ENCODE measurements at regions not wholly inside any gene's neighbourhood (a gene's known extent, or its start where the extent isn't known, plus 50 kb on each side); places are given as distances from the start of the nearest gene placed in this dataset.
"Not testable (repeated sequence)": the region's sequence is repeated elsewhere in the genome, so short reads cannot be mapped to it uniquely, and the experiment has no call there.

DNA sequence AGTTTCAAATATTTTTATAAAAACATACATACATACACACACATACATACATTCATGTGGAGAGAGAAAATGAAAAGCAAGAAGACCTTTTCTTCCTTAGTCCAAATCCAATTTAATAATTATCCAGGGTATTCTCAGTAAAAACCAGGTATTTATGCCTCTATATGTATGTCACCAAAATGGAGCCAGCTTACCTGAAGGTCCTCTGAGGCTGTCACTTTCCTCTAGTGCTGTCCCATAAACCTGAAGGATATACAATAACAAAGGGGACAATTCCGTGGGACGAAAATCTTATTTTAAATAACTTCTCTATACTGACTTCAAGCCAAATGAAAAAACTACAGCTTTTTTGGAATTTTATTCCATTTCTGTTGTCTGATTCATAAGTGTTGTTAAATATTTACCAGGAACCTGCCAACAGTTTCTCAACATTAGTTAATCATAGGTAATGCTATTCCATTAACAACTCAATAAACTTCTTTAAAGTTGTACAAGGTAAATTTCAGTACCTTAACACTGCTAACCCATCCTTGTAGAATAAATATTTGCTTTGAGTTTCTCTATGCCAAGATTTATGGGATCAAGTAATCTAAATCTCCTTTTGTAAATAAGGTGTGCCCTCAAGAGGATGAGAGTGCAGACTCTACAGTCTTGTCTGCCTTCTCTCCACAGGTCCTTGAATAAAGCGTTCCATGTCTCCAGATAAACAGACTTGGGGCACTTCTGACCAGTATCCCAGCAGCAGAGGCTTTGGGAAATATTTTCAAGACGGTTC, 260.3 kb downstream of the AHR start:
- no peak for DNase-seq

DNA sequence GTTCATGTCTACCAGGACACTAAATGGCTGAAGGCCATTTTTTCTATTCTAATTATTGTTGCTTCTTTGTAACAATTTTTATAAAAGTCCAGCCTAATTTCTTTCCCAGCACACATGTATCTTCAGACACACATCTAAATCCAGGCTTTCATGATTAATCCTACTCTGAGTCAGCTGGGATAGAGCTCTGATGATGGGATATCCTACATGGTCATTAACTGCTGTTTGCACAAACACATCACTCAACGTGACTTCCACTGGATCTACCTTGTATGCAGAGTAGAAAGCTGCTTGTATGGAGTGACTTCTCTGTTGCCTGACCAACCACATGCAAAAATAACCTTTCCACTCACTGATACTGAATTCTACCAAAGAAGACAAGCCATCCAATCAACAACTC, 260.9 kb downstream of the AHR start:
- no peak for DNase-seq

DNA sequence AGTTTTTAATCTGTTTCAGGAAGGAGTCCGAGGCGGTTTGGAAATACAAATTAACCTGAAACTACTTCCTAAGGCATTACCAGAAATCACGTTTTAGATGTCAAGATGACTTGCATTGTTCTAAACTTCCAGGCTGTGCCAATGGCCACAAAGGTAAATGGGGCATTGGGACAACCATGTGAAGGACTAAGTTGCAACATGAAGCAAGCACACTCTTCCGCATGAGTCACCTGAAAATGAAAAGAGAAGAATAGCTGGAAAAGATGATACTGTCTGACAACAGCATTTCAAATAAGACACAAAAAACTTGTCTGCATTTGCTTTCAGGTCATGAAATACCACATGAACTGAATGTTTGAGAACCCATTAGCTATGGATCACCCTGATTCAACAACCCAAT, 262.1 kb downstream of the AHR start:
- no peak for DNase-seq

DNA sequence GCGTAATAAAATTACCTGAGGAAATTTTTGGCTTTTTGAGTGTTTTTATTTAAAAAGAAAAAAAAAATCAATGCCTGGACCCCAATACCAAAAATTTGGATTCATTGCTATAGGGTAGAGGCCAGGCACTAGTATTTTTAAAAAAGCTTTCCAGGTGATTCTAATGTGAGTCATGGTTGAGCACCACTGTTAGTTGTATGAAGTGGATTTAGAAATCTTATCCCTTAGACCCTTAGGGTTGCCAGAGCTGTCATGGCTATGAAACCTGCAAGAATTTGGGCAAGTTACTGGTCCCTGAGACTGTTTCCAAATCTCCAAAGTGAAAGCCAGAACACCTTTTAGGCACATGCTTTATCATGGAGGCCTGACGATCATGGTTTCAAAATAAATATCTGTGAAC, 262.5 kb downstream of the AHR start:
- DNase-seq = no peak

DNA sequence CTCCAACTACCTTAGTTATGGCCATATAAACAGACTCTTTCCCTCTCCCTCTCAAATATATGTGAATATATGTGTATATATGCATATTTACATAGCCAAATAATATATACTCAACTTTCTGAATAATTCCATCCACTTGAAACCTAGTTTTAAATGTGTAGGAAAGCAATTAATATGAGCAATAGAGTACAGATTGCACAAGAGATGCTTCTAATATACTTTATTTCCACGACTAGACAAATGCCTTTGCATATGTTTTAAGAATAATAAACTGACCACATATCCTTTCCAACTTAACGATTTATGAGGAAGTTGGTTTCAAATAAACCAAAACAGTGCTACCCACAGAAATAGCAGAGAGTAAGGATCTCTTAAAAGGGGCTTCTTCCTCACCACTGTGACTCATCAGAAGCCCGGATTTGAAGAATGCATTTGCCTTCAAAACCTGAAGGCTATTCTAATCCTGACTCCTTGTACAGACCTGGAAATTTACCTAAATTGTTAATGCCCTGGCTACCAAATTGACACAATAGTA, 266.3 kb downstream of the AHR start:
- DNase-seq = no peak

DNA sequence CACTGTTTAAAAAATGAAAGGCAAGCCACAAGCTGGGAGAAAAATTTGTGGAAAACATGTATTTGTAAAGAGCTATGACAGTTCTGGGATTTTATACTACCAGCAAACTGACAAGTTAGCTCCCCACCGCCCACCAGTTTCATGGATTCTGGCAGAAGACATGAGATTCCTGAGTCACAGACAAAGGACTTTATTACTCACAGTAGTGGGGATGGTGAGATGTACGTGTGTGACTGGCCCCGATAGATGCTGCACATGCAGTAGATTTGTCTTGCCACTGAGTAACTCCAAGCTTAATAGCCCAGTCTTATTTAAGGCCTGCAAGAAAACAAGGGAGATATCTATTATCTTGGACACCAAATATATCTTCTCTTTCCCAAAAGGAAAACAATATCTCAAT, 281.7 kb downstream of the AHR start:
- no peak for DNase-seq

DNA sequence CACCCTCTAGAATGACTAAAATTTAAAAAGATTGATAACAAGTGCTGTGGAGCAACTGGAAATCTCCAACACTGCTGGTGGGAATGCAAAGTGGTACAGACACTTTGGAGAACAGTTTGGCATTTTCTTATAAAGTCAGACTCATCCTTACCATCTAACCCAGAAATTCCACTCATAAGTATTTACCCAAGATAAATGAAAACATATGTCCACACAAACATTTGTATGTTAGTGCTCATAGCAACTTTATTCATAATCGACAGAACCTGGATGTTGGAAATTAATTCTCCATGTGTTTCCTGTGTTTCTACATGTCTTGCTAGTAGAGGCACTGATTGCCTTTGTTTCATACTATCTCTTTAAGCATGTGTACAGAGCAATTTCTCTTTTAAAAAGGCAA, 282.4 kb downstream of the AHR start:
- DNase-seq = no peak

DNA sequence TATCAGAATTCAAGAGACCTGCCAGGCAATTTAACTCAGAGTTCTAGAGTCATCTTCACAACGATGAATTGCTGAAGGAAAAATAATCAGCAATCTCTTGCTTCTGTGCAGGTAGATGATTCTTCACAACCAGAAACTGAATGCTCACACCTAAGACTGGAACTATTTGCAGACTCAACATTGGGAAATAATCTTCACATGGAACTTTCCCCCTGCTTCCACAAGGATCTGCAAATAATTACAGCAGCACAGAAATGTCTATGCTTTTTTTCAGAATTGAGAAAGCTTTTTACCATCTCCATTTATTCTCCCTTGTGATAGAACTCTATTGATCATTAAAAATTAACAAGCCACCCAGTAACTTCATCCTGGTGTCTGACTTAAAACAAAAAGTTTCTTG, 282.8 kb downstream of the AHR start:
- no peak for DNase-seq

DNA sequence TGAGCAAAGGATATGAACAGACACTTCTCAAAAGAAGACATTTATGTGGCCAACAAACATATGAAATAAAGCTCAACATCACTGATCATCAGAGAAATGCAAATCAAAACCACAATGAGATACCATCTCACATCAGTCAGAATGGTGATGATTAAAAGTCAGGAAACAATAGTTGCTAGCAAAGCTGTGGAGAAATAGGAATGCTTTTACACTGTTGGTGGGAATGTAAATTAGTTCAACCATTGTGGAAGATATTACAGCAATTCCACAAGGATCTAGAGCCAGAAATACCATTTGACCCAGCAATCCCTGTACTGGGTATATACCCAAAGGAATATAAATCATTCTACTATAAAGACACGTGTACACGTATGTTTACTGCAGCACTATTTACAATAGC, 284.2 kb downstream of the AHR start:
- DNase-seq = not testable (repeated sequence)

DNA sequence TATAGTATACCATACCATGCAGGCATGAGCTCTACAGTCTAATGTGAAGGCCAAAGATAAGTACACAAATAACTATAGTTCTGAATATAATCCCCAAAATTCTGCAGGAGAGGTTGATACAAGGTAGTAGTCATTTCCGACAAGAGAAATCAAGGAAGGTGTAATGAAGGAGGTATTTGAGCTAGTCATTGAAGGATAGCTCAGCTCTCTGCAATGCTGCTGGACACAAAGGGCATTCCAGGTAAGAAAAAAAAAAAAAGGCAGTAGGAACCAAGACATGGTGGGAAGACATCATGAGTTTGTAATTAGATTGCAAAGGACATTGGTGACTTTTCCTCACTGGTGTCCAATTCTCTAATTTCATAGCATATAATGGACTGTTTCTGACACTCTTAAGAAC, 285.3 kb downstream of the AHR start:
- DNase-seq = no peak

DNA sequence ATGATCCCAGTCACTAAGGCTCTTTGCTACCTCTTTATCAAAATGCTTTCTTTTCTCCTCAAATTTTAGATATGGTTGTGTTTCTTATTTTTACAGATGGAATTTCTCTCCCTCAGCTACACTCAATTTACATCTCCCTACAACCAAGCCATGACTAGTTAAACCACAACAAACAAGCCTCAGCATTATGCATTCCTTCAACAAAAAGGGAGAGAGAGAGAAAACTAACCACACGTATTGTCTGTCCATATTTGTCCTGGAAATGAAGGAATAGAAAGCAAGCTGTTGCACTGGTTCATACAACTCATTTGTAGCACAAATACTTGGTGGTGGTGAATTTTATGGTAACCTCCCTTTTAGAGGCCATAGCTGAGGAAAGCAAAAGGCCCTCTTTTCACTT, 286.4 kb downstream of the AHR start:
- DNase-seq = no peak

DNA sequence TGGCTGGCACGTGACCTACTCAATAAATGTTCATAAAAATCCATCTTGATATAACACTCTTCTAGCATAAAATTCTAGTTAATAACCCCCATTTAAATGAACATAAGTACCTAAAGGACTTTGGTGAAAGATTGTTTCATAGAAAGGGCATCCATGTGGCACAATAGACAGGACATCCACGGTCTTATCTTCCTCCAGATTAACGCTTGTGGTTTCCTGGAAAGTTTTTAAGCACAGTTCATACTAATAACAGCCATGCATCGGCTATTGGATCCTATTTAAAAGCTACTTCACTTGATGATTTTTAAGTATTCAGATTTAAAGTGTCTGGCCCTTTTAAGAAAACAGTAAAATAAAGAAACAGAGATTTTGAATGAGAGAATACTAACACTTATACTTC, 288.3 kb downstream of the AHR start:
- no peak for DNase-seq

DNA sequence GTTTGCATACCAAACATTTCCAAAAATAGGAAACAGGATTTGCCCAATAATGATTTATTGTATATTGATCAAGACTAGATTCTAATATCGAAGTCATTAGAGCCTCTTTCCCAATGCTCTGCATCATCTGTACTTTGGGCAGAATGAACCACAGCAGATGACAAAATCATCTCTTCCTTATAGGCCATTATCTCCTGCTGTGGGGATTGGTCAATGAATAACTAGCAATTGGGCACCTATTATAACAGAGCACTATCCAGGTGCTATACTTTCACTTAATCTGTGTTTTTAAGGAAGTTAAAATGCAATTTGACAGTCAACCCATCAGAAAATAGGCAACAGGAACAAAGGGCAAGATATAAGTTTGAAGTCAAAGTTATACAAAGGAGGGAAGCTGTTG, 290.3 kb downstream of the AHR start:
- no peak for DNase-seq

DNA sequence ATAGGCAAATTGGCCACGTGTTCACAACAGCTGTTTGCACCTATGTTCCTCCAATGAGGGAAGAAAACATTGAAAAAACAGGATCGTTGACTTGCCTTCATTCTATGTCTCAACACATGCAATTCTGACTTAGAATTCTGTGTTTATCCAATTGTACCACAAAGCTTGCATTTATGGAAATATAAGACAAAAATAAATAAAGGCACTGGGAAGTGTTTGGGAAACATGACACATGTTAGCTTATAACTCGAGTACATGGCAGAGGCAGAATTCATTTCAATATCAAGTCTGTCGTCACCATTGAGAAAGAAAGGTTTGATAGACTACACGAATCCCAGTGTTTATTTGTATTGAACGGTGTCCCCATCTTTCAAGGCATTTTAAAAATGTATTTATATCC, 291.2 kb downstream of the AHR start:
- DNase-seq = no peak

DNA sequence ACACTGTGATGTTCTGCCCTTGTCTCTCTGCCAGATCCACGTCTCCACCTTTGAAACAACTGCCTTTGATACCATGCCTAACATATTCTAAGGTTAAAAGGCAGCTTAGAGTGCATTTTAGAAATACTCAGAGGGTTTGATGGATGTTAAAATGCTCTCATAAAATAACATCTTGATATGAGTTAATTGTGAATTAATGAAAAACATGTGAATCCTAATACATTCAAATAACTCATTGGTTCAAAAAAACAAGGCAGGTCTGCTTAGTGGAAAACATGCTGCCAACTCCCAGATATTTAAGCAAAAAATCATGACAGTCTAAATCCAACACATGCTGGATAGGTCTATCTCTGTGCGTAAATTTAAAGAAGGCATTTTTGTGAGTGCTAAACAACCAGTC, 291.8 kb downstream of the AHR start:
- no peak for DNase-seq

DNA sequence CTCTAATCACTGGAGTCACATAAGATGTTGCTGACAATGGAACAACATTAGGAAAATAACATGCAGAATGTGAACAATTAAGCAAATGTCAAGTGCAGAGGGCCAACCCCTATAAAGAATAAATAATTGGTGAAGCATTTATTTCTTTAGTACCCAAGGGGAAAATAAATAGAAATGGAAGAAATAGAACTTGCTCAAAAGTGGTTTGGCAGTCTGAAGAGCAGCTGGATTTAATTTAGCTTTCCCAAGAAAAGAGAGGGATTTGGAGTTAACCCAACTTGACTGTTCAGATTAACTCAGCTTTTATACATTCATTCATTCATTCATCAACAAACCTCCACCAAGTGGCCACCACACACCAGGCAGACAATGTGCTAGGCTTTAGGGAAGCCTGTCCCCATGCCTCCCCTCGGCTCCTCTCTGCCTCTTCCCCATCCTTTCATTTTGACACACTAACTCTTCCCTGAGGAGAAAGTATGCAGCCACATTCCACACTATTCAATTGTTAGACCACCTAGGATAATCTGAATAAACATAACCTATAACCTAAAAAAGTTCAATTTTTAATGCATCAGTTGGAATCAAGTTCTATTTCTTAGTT, 295.5 kb downstream of the AHR start:
- DNase-seq = no peak

DNA sequence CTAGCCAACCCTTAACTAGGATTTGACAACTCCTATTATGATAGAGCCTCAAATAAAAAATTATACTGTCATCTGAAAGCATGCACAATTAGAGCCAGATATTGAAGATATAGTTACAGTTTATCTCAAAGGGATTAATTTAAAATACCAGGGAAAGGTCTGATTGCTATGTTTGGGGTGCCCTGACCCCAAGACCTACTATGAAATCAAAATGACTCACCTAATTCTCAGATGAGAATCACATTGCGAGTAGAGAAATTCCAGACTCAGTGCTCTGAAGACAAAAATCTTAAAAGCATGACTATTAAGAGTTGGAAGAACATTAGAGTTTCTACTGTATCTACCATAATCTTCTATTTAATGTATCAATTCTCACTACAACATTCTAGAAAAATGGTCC, 297.1 kb downstream of the AHR start:
- no peak for DNase-seq

DNA sequence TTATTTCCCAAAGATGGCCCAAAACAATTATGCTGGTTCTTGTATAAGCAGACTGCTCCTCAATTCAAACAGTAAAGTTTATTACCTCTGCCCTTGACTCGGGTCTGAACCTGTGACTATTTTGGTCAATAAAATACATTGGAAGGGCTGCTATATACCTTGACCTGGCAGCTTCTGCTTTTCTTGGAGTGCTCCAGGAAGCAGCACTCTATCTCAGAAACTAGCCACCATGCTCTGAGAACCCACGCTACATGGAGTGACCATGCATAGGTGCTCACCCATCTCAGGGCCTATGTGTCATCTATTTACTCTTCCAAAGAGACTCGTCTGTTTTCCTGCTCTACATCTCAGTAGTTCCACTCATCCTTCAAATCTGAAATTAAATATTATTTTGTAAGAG, 299.9 kb downstream of the AHR start:
- no peak for DNase-seq

DNA sequence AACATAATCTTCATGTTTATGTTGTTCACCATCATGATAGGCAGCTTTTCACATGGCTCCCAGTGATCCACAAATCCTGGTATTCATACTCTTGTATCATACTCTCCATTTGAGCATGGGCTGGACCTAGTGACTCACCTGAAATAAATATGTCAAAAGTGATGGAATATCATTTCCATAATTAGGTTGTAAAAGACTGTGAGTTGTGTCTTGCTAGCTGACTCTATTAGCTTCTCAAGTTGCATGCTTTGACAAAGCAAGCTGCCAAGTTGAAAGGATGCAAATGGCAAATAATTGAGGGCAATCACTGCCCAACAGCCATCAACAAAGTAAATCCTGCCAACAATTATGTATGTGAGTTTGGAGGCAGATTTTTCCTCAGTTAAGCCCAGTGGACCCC, 300.4 kb downstream of the AHR start:
- no peak for DNase-seq

DNA sequence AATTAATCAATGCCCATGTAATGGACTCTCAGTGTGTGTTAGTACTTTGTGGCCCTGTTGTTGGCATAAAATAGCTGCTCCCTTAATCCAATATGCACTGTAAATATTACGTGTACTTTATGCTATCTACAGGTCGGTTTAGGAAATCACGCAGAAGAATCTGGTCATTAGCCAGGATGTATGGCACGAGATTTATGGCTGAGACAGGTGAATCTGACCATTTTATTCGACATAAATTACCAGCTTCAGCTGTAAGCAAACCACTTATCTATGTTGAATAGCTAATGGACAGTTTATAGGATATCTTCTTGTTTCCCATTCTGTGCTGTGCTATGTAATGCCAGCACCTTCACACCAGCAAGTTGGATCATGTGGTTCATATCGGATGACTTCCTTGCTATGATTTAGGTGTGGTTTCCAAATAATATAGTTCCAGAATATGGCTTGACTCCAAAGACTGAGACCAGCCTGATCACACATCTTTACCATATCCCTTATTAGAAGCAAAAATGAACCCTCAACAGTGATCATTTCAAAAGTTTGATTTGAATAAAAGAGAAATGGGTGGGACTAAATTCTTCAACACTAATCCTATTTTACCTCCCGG, 301.4 kb downstream of the AHR start:
- no peak for DNase-seq

DNA sequence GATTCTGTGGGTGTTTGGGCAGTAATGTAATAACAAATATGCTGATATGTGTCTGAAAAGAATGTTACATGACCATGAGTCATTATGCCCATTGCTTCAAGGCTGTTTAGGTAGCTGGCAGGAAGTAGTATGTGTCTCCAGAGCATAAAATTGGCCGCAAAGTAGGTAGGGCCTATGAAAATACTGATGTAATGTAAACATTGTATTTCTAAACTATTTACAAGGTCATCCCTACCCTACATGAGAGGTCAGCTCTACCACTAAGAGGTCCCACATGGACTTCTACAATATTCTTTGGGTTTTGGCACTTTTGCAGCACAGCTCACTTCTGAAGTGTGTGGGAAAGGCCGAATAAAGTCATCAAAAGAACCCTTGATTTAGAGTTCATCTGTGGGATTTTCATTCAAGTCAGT, 301.9 kb downstream of the AHR start:
- no peak for DNase-seq

DNA sequence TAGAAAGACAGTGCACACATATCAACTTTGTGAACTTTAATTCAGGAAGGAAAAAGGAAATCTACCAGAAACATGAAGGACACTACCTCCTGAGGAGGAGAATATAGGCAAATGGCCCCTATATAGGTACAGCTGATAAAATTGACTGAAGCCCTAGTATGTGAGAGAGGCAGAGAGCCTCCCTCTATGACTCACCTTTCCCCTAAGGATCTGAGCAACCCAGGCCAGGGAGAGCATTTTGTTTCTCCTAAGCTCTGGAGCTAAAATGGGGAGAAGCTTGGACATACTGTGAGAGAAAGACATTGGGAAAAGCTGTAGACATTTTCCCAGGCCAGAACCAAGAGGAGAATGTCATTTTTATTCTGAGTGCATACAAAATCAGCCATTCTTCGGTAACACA, 303.5 kb downstream of the AHR start:
- DNase-seq = no peak

DNA sequence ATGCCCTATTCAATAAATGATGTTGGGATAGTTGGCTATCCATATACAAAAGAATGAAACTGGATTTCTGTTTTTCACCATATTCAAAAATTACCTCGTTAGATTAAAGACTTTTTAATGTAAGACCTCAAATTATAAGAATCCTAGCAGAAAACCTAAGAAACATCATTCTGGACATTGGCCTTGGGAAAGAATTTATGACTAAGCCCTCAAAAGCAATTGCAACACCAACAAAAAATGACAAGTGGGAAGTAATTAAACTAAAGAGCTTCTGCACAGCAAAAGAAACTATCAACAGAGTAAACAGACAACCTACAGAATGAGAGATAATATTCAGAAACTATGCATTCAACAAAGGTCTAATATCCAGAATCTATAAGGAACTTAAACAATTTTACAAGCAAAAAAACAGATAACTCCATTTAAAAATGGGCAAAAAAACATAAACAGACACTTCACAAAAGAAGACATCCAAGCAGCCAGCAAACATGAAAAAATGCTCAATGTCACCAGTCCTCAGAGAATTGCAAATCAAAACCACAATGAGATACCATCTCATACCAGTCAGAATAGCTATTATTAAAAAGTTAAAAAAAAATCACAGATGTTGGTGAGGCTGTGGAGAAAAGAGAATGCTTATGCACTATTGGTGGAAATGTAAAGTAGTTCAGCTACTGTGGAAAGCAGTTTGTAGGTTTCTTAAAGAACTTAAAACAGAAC, 309.8 kb downstream of the AHR start:
- DNase-seq = no peak

DNA sequence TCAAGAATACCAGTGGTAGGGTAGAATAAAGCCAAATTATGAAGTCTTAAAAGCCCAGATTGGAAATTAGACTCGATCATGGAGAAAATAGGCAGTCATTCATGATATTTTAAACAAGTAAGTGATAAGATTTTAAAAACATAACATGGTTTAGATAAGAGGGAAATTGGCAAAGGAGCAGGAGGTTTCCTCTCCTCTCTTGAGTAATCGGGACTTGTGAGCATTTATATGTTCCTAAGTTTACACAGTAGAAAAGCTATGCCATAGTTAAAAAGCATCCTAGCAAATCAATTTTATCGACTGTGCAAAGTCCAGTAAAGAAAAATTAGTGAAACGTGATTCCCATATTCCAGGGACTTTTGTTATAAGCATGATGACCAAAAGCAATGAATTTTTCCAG, 313.2 kb downstream of the AHR start:
- no peak for DNase-seq
